ENCODE measurements at regions not wholly inside any gene's neighbourhood (a gene's known extent, or its start where the extent isn't known, plus 50 kb on each side); places are given as distances from the start of the nearest gene placed in this dataset.

GRCh38 chr3:117681619-117682018 is 972.0 kb downstream of the TUSC7 start:
- H3K4me3 Mint-ChIP-seq (ENCODE audit: low read depth, unreplicated experiment): no peak overlapping the region
- H3K27me3 Mint-ChIP-seq (ENCODE audit: unreplicated experiment): peaks cover 2% of the 10 kb centered on the region
- no peaks in the 10 kb centered on the region for H3K9me3 Mint-ChIP-seq (ENCODE audit: low read depth, unreplicated experiment)
- CTCF ChIA-PET: no interaction called here
- DNase-seq: no peak
- intact Hi-C loops (cut with micrococcal nuclease; ENCODE audit: unreplicated experiment): no loop called here
- TF ChIP-seq, protein P1, sequence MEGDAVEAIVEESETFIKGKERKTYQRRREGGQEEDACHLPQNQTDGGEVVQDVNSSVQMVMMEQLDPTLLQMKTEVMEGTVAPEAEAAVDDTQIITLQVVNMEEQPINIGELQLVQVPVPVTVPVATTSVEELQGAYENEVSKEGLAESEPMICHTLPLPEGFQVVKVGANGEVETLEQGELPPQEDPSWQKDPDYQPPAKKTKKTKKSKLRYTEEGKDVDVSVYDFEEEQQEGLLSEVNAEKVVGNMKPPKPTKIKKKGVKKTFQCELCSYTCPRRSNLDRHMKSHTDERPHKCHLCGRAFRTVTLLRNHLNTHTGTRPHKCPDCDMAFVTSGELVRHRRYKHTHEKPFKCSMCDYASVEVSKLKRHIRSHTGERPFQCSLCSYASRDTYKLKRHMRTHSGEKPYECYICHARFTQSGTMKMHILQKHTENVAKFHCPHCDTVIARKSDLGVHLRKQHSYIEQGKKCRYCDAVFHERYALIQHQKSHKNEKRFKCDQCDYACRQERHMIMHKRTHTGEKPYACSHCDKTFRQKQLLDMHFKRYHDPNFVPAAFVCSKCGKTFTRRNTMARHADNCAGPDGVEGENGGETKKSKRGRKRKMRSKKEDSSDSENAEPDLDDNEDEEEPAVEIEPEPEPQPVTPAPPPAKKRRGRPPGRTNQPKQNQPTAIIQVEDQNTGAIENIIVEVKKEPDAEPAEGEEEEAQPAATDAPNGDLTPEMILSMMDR (IDR thresholded peaks at IDR 0.05; ENCODE audit: unreplicated experiment): no peak
- no peaks in the 10 kb centered on the region for H3K36me3 Mint-ChIP-seq (ENCODE audit: insufficient read depth, unreplicated experiment)
- no peaks in the 10 kb centered on the region for H3K4me1 Mint-ChIP-seq (ENCODE audit: low read depth, unreplicated experiment)
- no TSS peak for BruUV-seq (replicated peaks)
- no peak overlapping the region for H3K27ac Mint-ChIP-seq (ENCODE audit: unreplicated experiment)

DNA sequence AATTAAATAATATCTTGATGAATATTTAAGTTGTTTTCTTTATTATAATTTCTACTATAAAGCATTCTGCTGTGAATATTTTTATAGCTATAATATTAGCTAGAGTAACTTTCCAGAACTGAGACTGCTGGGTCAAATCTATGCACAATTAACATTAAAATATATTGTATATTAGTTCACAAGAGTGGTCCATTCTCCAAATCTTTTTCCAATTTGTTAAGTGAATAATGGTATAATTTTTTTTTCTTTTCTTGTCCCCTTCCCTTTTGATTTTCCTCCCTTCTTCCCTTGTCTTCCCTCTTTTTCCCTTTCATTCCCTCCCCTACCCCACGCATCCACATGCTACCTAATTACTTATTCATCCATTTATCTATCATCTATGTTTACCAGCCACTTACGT is 977.5 kb downstream of the TUSC7 start:
- Mint-ChIP-seq H3K27ac (ENCODE audit: unreplicated experiment) (no peak overlapping the region), H3K4me1 (ENCODE audit: low read depth, unreplicated experiment) (no peaks in the 10 kb centered on the region), H3K9me3 (ENCODE audit: low read depth, unreplicated experiment) (no peaks in the 10 kb centered on the region), H3K4me3 (ENCODE audit: low read depth, unreplicated experiment) (no peak overlapping the region), H3K27me3 (ENCODE audit: unreplicated experiment) (no peaks in the 10 kb centered on the region), H3K36me3 (ENCODE audit: insufficient read depth, unreplicated experiment) (no peaks in the 10 kb centered on the region)
- no TSS peak for BruUV-seq (replicated peaks)
- no peak for DNase-seq
- CTCF ChIA-PET: interaction anchor here (0.7 kb wide), 1 partner anchor 21 kb away, joined by 5 read pairs; no protein-coding TSS in a partner anchor
- intact Hi-C loops (cut with micrococcal nuclease; ENCODE audit: unreplicated experiment): no loop called here
- TF ChIP-seq, protein P1 (IDR thresholded peaks at IDR 0.05; ENCODE audit: unreplicated experiment): no peak

- no peaks in the 10 kb centered on the region for H3K9me3 Mint-ChIP-seq (ENCODE audit: low read depth, unreplicated experiment)
- H3K4me1 Mint-ChIP-seq (ENCODE audit: low read depth, unreplicated experiment): no peaks in the 10 kb centered on the region
- CTCF ChIA-PET: interaction anchor here (0.6 kb wide), 1 partner anchor 185 kb away, joined by 4 read pairs; no protein-coding TSS in a partner anchor
- no TSS peak for BruUV-seq (replicated peaks)
- no peaks in the 10 kb centered on the region for H3K36me3 Mint-ChIP-seq (ENCODE audit: insufficient read depth, unreplicated experiment)
- H3K4me3 Mint-ChIP-seq (ENCODE audit: low read depth, unreplicated experiment): no peak overlapping the region
- no peak overlapping the region for H3K27ac Mint-ChIP-seq (ENCODE audit: unreplicated experiment)
- no peak for DNase-seq
- intact Hi-C loops (cut with micrococcal nuclease; ENCODE audit: unreplicated experiment): no loop called here
- no peaks in the 10 kb centered on the region for H3K27me3 Mint-ChIP-seq (ENCODE audit: unreplicated experiment)
- TF ChIP-seq, protein P1 (IDR thresholded peaks at IDR 0.05; ENCODE audit: unreplicated experiment): no peak
These were observed 979.0 kb downstream of the TUSC7 start for GRCh38 chr3:117688583-117688982.

- no peaks in the 10 kb centered on the region for H3K9me3 Mint-ChIP-seq (ENCODE audit: low read depth, unreplicated experiment)
- TF ChIP-seq, protein P1 (IDR thresholded peaks at IDR 0.05; ENCODE audit: unreplicated experiment): no peak
- no peak overlapping the region for H3K4me3 Mint-ChIP-seq (ENCODE audit: low read depth, unreplicated experiment)
- intact Hi-C loops (cut with micrococcal nuclease; ENCODE audit: unreplicated experiment): no loop called here
- H3K4me1 Mint-ChIP-seq (ENCODE audit: low read depth, unreplicated experiment): no peaks in the 10 kb centered on the region
- BruUV-seq (replicated peaks): no TSS peak
- H3K27me3 Mint-ChIP-seq (ENCODE audit: unreplicated experiment): no peaks in the 10 kb centered on the region
- CTCF ChIA-PET: no interaction called here
- no peak overlapping the region for H3K27ac Mint-ChIP-seq (ENCODE audit: unreplicated experiment)
- DNase-seq: no peak
- no peaks in the 10 kb centered on the region for H3K36me3 Mint-ChIP-seq (ENCODE audit: insufficient read depth, unreplicated experiment)
These were observed 981.9 kb downstream of the TUSC7 start for GRCh38 chr3:117691526-117691925.
